HepG2 (cell line): ENCODE measurements at regions not wholly inside any gene's neighbourhood (a gene's known extent, or its start where the extent isn't known, plus 50 kb on each side); places are given as distances from the start of the nearest gene placed in this dataset.

Experiments
- ATAC-seq: fragments of 200-7000 bp; cut with Tn5 transposase; 3 replicates; pipeline ENCODE4 v1.9.1; 2020; ENCODE audit warnings: mild to moderate bottlenecking, moderate library complexity
- BruUV-seq: library from RNA; stranded (reverse); fragments of 400-500 nt; replicated peaks from 2 replicates; lab custom pipeline; 2021; lab: Mats Ljungman, UMichigan
- CTCF ChIA-PET: fragments of 300-600 bp; formaldehyde crosslinking; extraction: SDS; loops from one replicate; lab custom pipeline; 2021; ENCODE audit warnings: low total read pairs, inconsistent platforms, low intra/inter-chr PET ratio; lab: Yijun Ruan, JAX
- POLR2A ChIA-PET: fragments of 350-600 bp; sonication (Branson Sonifier 250); formaldehyde crosslinking; loops from one replicate; lab custom pipeline; 2020; ENCODE audit warnings: antibody characterized with exemption, inconsistent platforms; lab: Yijun Ruan, JAX
- DNase-seq: peaks from one replicate; pipeline ENCODE4 v3.0.0-alpha.2; 2015; ENCODE audit warnings: low spot score
- FAIRE-seq: peaks from 3 replicates; lab custom pipeline; 2011; peaks lifted over from hg19 to GRCh38; lab: Jason Lieb, UNC
- H2AFZ ChIP-seq: one replicate; pipeline ENCODE4 v1.6.1; 2011; ENCODE audit warnings: low read length, inconsistent platforms
- H3K27ac ChIP-seq: fragments of 300-600 bp; 3 replicates; pipeline ENCODE4 v1.8.0; 2011; ENCODE audit warnings: mixed run types, mild to moderate bottlenecking, mixed read lengths, low read length, inconsistent platforms; ENCODE audit not compliant: insufficient read depth; ENCODE audit errors: extremely low read length
- H3K27me3 ChIP-seq, 2 experiments: fragments of 200-600 bp in 1 of 2; 2 replicates in 1 of 2; 3 replicates in 1 of 2; pipeline versions ENCODE4 v1.6.0 to v1.8.0; 2011; ENCODE audit warnings: low read length in 2 of 2, mild to moderate bottlenecking in 2 of 2, moderate library complexity in 2 of 2, inconsistent platforms in 1 of 2; ENCODE audit not compliant: insufficient read depth in 2 of 2, control insufficient read depth in 1 of 2
- H3K36me3 ChIP-seq, 2 experiments: fragments of 200-600 bp in 1 of 2; replicated peaks in 1 of 2; 2 replicates in 1 of 2; 3 replicates in 1 of 2; pipeline versions ENCODE4 v1.5.1 to v1.8.0; 2011; ENCODE audit warnings: low read length in 2 of 2, inconsistent platforms in 1 of 2; ENCODE audit not compliant: insufficient read depth in 2 of 2, control insufficient read depth in 1 of 2
- H3K4me1 ChIP-seq: 2 replicates; pipeline ENCODE4 v1.5.1; 2012; ENCODE audit warnings: low read length, inconsistent platforms; ENCODE audit not compliant: insufficient read depth
- H3K4me2 ChIP-seq: 2 replicates; pipeline ENCODE4 v1.6.0; 2011; ENCODE audit warnings: low read depth, low read length, inconsistent platforms
- H3K4me3 ChIP-seq, 3 experiments: fragments of 200-600 bp in 1 of 3; sonication (generic), shearing (Covaris generic) in 1 of 3; replicated peaks in 1 of 3; 2 replicates each; pipeline ENCODE4 v1.5.1; 2011 to 2016; ENCODE audit warnings: low read length in 3 of 3, inconsistent platforms in 2 of 3, low read depth in 2 of 3, mild to moderate bottlenecking in 2 of 3, control low read depth in 1 of 3, mixed read lengths in 1 of 3; ENCODE audit not compliant: insufficient read depth in 1 of 3
- H3K79me2 ChIP-seq: one replicate; pipeline ENCODE4 v1.6.1; 2011; ENCODE audit warnings: low read length, inconsistent platforms; ENCODE audit not compliant: insufficient read depth
- H3K9ac ChIP-seq: 2 replicates; pipeline ENCODE4 v1.6.0; 2011; ENCODE audit warnings: mild to moderate bottlenecking, low read depth, low read length, inconsistent platforms; ENCODE audit not compliant: insufficient read depth
- H3K9me3 ChIP-seq: 2 replicates; pipeline ENCODE4 v1.5.1; 2012; ENCODE audit warnings: mild to moderate bottlenecking, low read length
- H4K20me1 ChIP-seq: 2 replicates; pipeline ENCODE4 v1.6.0; 2011; ENCODE audit warnings: inconsistent platforms, mild to moderate bottlenecking, low read length, moderate library complexity; ENCODE audit not compliant: insufficient read depth
- MLXIP ChIP-seq: sonication (generic); formaldehyde crosslinking; IDR thresholded peaks from 2 replicates; pipeline ENCODE4 v1.9.0; 2021; ENCODE audit warnings: missing genetic modification reagents, borderline replicate concordance
- POLR2G ChIP-seq: fragments of 200-400 bp; formaldehyde crosslinking; IDR thresholded peaks from 2 replicates; pipeline ENCODE4 v1.6.1; 2018; ENCODE audit warnings: mild to moderate bottlenecking, low read depth, low read length, moderate library complexity
- ZNF503 ChIP-seq: sonication (generic); formaldehyde crosslinking; IDR thresholded peaks from 2 replicates; pipeline ENCODE4 v1.4.0; 2020; ENCODE audit warnings: missing genetic modification reagents
- ZNF557 ChIP-seq: sonication (generic); formaldehyde crosslinking; IDR thresholded peaks from 2 replicates; pipeline ENCODE4 v1.4.0; 2020; ENCODE audit warnings: missing genetic modification reagents
- WGBS: methylation state at CpG from one replicate; pipeline ENCODE4 v1.1.6; 2017; ENCODE audit warnings: low lambda C conversion rate; 5-methylcytosine and 5-hydroxymethylcytosine counted together
- in situ Hi-C: cut with HindIII; loops from 2 replicates; pipeline ENCODE4 v1.10.0; 2017; ENCODE audit warnings: low pct_unique_long_range_greater_than_20kb; ENCODE audit not compliant: extremely low pct_ligation_motif_present
- intact Hi-C: fragments of 100-400 bp; cut with micrococcal nuclease; formaldehyde crosslinking; loops from one replicate; pipeline ENCODE4 v1.10.0; 2022; ENCODE audit not compliant: unreplicated experiment
- TF ChIP-seq, protein P1 (sequence below): sonication (generic); formaldehyde crosslinking; IDR thresholded peaks from 2 replicates; pipeline ENCODE4 v1.5.0; 2020; ENCODE audit warnings: mild to moderate bottlenecking, low read depth, missing genetic modification reagents, borderline replicate concordance
- TF ChIP-seq, protein P2 (sequence below): sonication (generic); formaldehyde crosslinking; conservative IDR thresholded peaks from 2 replicates; pipeline ENCODE4 v1.4.0; 2020; ENCODE audit warnings: mild to moderate bottlenecking, missing genetic modification reagents, moderate library complexity

GRCh38 chr1:188402986-188403385 lies 1574.2 kb downstream of the PLA2G4A start (continued):
- TF ChIP-seq ZNF503 (CRISPR knock-in tag), result no peak
- TF ChIP-seq, protein P1, sequence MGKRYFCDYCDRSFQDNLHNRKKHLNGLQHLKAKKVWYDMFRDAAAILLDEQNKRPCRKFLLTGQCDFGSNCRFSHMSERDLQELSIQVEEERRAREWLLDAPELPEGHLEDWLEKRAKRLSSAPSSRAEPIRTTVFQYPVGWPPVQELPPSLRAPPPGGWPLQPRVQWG (CRISPR knock-in tag), result no peak
- no peak for TF ChIP-seq MLXIP (CRISPR knock-in tag)
- TF ChIP-seq, all 625 proteins: peak for 0

DNA sequence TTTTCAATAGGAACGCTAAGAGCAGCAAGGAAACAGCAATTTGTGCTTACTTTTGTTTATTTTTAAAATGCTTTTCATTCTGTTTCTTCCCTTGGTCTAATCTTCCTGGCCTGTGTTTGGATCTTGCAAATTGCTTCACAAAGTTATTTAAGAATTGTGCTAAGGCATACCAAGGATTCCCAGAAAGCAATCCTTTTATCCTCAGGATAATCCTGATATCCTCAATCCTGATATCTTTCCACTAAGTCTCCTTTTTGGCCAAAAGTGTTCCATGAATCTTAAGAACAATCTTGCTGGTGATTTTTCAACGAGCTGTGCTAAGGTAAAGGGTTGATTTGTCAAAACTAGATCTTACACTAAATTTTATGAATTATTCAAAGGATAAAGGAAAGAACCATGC lies 1577.9 kb downstream of the PLA2G4A start:
- in situ Hi-C loops, result no loop called here
- intact Hi-C loops, result no loop called here
- Histone ChIP-seq H2AFZ (no peak overlapping the region), H3K9me3 (no peaks in the 10 kb centered on the region), H3K36me3 (no peaks in the 10 kb centered on the region), H3K79me2 (no peaks in the 10 kb centered on the region), H3K4me3 (no peak overlapping the region), H3K4me1 (no peaks in the 10 kb centered on the region), H3K9ac (no peak overlapping the region), H3K4me2 (no peak overlapping the region), H3K27ac (no peak overlapping the region), H4K20me1 (no peaks in the 10 kb centered on the region), H3K27me3 (no peaks in the 10 kb centered on the region)
- ChIA-PET CTCF (no interaction called here), POLR2A (no interaction called here)
- TF ChIP-seq, protein P2, sequence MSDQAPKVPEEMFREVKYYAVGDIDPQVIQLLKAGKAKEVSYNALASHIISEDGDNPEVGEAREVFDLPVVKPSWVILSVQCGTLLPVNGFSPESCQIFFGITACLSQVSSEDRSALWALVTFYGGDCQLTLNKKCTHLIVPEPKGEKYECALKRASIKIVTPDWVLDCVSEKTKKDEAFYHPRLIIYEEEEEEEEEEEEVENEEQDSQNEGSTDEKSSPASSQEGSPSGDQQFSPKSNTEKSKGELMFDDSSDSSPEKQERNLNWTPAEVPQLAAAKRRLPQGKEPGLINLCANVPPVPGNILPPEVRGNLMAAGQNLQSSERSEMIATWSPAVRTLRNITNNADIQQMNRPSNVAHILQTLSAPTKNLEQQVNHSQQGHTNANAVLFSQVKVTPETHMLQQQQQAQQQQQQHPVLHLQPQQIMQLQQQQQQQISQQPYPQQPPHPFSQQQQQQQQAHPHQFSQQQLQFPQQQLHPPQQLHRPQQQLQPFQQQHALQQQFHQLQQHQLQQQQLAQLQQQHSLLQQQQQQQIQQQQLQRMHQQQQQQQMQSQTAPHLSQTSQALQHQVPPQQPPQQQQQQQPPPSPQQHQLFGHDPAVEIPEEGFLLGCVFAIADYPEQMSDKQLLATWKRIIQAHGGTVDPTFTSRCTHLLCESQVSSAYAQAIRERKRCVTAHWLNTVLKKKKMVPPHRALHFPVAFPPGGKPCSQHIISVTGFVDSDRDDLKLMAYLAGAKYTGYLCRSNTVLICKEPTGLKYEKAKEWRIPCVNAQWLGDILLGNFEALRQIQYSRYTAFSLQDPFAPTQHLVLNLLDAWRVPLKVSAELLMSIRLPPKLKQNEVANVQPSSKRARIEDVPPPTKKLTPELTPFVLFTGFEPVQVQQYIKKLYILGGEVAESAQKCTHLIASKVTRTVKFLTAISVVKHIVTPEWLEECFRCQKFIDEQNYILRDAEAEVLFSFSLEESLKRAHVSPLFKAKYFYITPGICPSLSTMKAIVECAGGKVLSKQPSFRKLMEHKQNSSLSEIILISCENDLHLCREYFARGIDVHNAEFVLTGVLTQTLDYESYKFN, result no peak
- TF ChIP-seq POLR2G (no peak), ZNF557 (CRISPR knock-in tag) (no peak)
- ATAC-seq, result no peak
- FAIRE-seq, result no peak
- WGBS, result 1% methylated on average over 2 of the region's 2 CpGs
- no peak for DNase-seq
- BruUV-seq, result no TSS peak
